GM23248 (cell line): ENCODE measurements at regions not wholly inside any gene's neighbourhood (a gene's known extent, or its start where the extent isn't known, plus 50 kb on each side); places are given as distances from the start of the nearest gene placed in this dataset.
A peak's percentile ranks its signal among the peaks of the same experiment; 100 is the strongest.

ENCODE experiments used
- DNase-seq: peaks from one replicate; pipeline ENCODE4 v3.0.0-alpha.2; 2015
- H2AFZ ChIP-seq: fragments of 200-600 bp; sonication (generic); 2 replicates; pipeline ENCODE4 v1.6.1; 2016; ENCODE audit warnings: antibody characterized with exemption
- H3F3A ChIP-seq: fragments of 200-600 bp; sonication (generic); 2 replicates; pipeline ENCODE4 v1.6.1; 2016; ENCODE audit warnings: mild to moderate bottlenecking, antibody characterized with exemption, mixed run types; ENCODE audit not compliant: insufficient read depth
- H3K27ac ChIP-seq: fragments of 200-600 bp; sonication (generic); 2 replicates; pipeline ENCODE4 v1.5.1; 2016; ENCODE audit warnings: mild to moderate bottlenecking
- H3K27me3 ChIP-seq: fragments of 200-600 bp; sonication (generic); replicated peaks from 2 replicates; pipeline ENCODE4 v1.6.1; 2016; ENCODE audit warnings: mild to moderate bottlenecking; ENCODE audit not compliant: insufficient read depth
- H3K36me3 ChIP-seq: fragments of 200-600 bp; sonication (generic); 2 replicates; pipeline ENCODE4 v1.6.1; 2016; ENCODE audit warnings: low read depth, mild to moderate bottlenecking
- H3K4me1 ChIP-seq: fragments of 200-600 bp; sonication (generic); 2 replicates; pipeline ENCODE4 v1.6.1; 2016; ENCODE audit warnings: mild to moderate bottlenecking; ENCODE audit not compliant: insufficient read depth
- H3K4me2 ChIP-seq: fragments of 200-600 bp; sonication (generic); one replicate; pipeline ENCODE4 v1.6.1; 2016; ENCODE audit warnings: mild to moderate bottlenecking; ENCODE audit not compliant: unreplicated experiment
- H3K4me3 ChIP-seq: fragments of 200-600 bp; sonication (generic); 2 replicates; pipeline ENCODE4 v1.5.1; 2016; ENCODE audit warnings: mild to moderate bottlenecking
- H3K79me2 ChIP-seq: fragments of 200-600 bp; sonication (generic); 2 replicates; pipeline ENCODE4 v1.6.1; 2016; ENCODE audit warnings: mild to moderate bottlenecking; ENCODE audit not compliant: insufficient read depth
- H3K9ac ChIP-seq: fragments of 200-600 bp; sonication (generic); 2 replicates; pipeline ENCODE4 v1.6.1; 2016; ENCODE audit warnings: mild to moderate bottlenecking
- H3K9me2 ChIP-seq: fragments of 200-600 bp; sonication (generic); 2 replicates; pipeline ENCODE4 v1.6.1; 2016; ENCODE audit warnings: mixed run types, mild to moderate bottlenecking, moderate library complexity; ENCODE audit not compliant: insufficient read depth
- H3K9me3 ChIP-seq: fragments of 200-600 bp; sonication (generic); one replicate; pipeline ENCODE4 v1.6.1; 2017; ENCODE audit warnings: low read depth
- H4K20me1 ChIP-seq: fragments of 200-600 bp; sonication (generic); 2 replicates; pipeline ENCODE4 v1.6.0; 2016; ENCODE audit not compliant: insufficient read depth
- EZH2 ChIP-seq: fragments of 200-600 bp; sonication (generic); IDR thresholded peaks from 2 replicates; pipeline ENCODE4 v1.6.1; 2018; ENCODE audit warnings: antibody characterized with exemption, mild to moderate bottlenecking; ENCODE audit not compliant: insufficient read depth, poor library complexity, severe bottlenecking
- EZH2phosphoT487 ChIP-seq: fragments of 200-600 bp; sonication (generic); IDR thresholded peaks from 2 replicates; pipeline ENCODE4 v1.6.1; 2018; ENCODE audit warnings: antibody characterized with exemption, moderate library complexity, mild to moderate bottlenecking, low read depth; ENCODE audit not compliant: insufficient read depth
- WGBS, 2 experiments: methylation state at CpG; one replicate each; pipeline ENCODE4 v1.1.6; 2015 to 2017; ENCODE audit warnings: low lambda C conversion rate in 2 of 2, low coverage in 1 of 2; ENCODE audit errors: missing lambda C conversion rate in 2 of 2; 5-methylcytosine and 5-hydroxymethylcytosine counted together
- in situ Hi-C: fragments of 300-500 bp; cut with MboI; formaldehyde crosslinking; loops from 2 replicates; pipeline ENCODE4 v1.15.0; 2020

- Histone ChIP-seq H3K9me3 (no peaks in the 10 kb centered on the region), H2AFZ (no peak overlapping the region), H3K4me1 (peaks cover 36% of the 10 kb centered on the region), H3K36me3 (no peaks in the 10 kb centered on the region), H3K9me2 (no peaks in the 10 kb centered on the region), H3K27me3 (0 out of 2 replicates have a peak, but pooled peaks cover 6% of the 10 kb centered on the region), H3F3A (peaks cover 29% of the 10 kb centered on the region), H3K4me2 (peak overlapping the region; percentile 73), H3K27ac (peak overlapping the region; percentile 84), H4K20me1 (no peaks in the 10 kb centered on the region), H3K4me3 (peak overlapping the region; percentile 8; the same call in 1 of the 2 replicates), H3K9ac (peak overlapping the region; percentile 67), H3K79me2 (no peaks in the 10 kb centered on the region)
- TF ChIP-seq EZH2 = no peak
- TF ChIP-seq EZH2phosphoT487 = peak; percentile 87
- in situ Hi-C loops = no loop called here
- peak; percentile 95 for DNase-seq
- 38 to 42% methylated on average over 17 of the region's 17 CpGs for WGBS, 2 experiments
Observed at GRCh38 chr15:70486451-70487386, 276.6 kb downstream of the UACA start.

GRCh38 chr15:70486012-70486411 is 277.3 kb downstream of the UACA start:
- TF ChIP-seq EZH2 (no peak), EZH2phosphoT487 (no peak)
- Histone ChIP-seq H3K27ac (peak overlapping the region; percentile 84), H3K9me3 (no peaks in the 10 kb centered on the region), H3K4me2 (peak overlapping the region; percentile 19), H2AFZ (no peak overlapping the region), H3K27me3 (0 out of 2 replicates have a peak, but pooled peaks cover 6% of the 10 kb centered on the region), H3K9me2 (no peaks in the 10 kb centered on the region), H3F3A (peaks cover 22% of the 10 kb centered on the region), H3K4me1 (peaks cover 29% of the 10 kb centered on the region), H3K9ac (peak overlapping the region; percentile 67; the same call in 1 of the 2 replicates), H3K79me2 (no peaks in the 10 kb centered on the region), H4K20me1 (no peaks in the 10 kb centered on the region), H3K36me3 (no peaks in the 10 kb centered on the region), H3K4me3 (peak overlapping the region; percentile 8; the same call in 1 of the 2 replicates)
- DNase-seq = no peak
- in situ Hi-C loops = no loop called here
- WGBS, 2 experiments = 96 to 100% methylated on average over 2 of the region's 2 CpGs

GRCh38 chr15:70484993-70485392 is 278.4 kb downstream of the UACA start:
- WGBS, 2 experiments = 0% methylated on average over 1 of the region's 1 CpG
- in situ Hi-C loops = no loop called here

GRCh38 chr15:70483513-70483912 is 279.8 kb downstream of the UACA start:
- Histone ChIP-seq H3K27ac (no peak overlapping the region), H3K9ac (no peak overlapping the region), H3K4me2 (no peak overlapping the region), H3K27me3 (0 out of 2 replicates have a peak, but pooled peaks cover 6% of the 10 kb centered on the region), H3K4me1 (peaks cover 24% of the 10 kb centered on the region), H4K20me1 (no peaks in the 10 kb centered on the region), H3K9me2 (no peaks in the 10 kb centered on the region), H3K79me2 (no peaks in the 10 kb centered on the region), H3K9me3 (no peaks in the 10 kb centered on the region), H3K36me3 (no peaks in the 10 kb centered on the region), H3K4me3 (no peak overlapping the region), H2AFZ (no peak overlapping the region), H3F3A (peaks cover 22% of the 10 kb centered on the region)
- DNase-seq = no peak
- TF ChIP-seq EZH2phosphoT487 (no peak), EZH2 (no peak)
- 93 to 100% methylated on average over 2 of the region's 2 CpGs for WGBS, 2 experiments
- in situ Hi-C loops = no loop called here

More at GRCh38 chr15:70484993-70485392, 278.4 kb downstream of the UACA start:
- DNase-seq = no peak
- Histone ChIP-seq H4K20me1 (no peaks in the 10 kb centered on the region), H3K9me3 (no peaks in the 10 kb centered on the region), H3K79me2 (no peaks in the 10 kb centered on the region), H3K9ac (no peak overlapping the region), H2AFZ (no peak overlapping the region), H3K27ac (no peak overlapping the region), H3F3A (peaks cover 22% of the 10 kb centered on the region), H3K27me3 (0 out of 2 replicates have a peak, but pooled peaks cover 6% of the 10 kb centered on the region), H3K4me3 (no peak overlapping the region), H3K4me2 (no peak overlapping the region), H3K36me3 (no peaks in the 10 kb centered on the region), H3K4me1 (peaks cover 24% of the 10 kb centered on the region), H3K9me2 (no peaks in the 10 kb centered on the region)
- TF ChIP-seq EZH2phosphoT487 = no peak
- TF ChIP-seq EZH2 = no peak
